Endodermal cell (in vitro differentiated cells): ENCODE measurements at regions not wholly inside any gene's neighbourhood (a gene's known extent, or its start where the extent isn't known, plus 50 kb on each side); places are given as distances from the start of the nearest gene placed in this dataset.

Experiments
- DNase-seq: peaks from one replicate; pipeline ENCODE4 v3.0.0-alpha.2; 2017
- H3K27ac ChIP-seq: 2 replicates; pipeline ENCODE4 v1.5.1; 2013; ENCODE audit warnings: mild to moderate bottlenecking, low read depth, low read length, moderate library complexity
- H3K27me3 ChIP-seq: 2 replicates; pipeline ENCODE4 v1.6.1; 2013; ENCODE audit warnings: mild to moderate bottlenecking, low read length, moderate library complexity; ENCODE audit not compliant: insufficient read depth, control insufficient read depth, poor library complexity, severe bottlenecking
- H3K36me3 ChIP-seq: 2 replicates; pipeline ENCODE4 v1.7.0; 2013; ENCODE audit warnings: mild to moderate bottlenecking, low read length, moderate library complexity; ENCODE audit not compliant: control insufficient read depth, insufficient read depth
- H3K4me1 ChIP-seq: one replicate; pipeline ENCODE4 v1.7.0; 2013; ENCODE audit warnings: low read length; ENCODE audit not compliant: control insufficient read depth, insufficient read depth
- H3K4me3 ChIP-seq: 2 replicates; pipeline ENCODE4 v1.5.1; 2013; ENCODE audit warnings: mild to moderate bottlenecking, low read length, moderate library complexity
- H3K9ac ChIP-seq: 2 replicates; pipeline ENCODE4 v1.6.1; 2013; ENCODE audit warnings: mild to moderate bottlenecking, low read length, moderate library complexity; ENCODE audit not compliant: poor library complexity, severe bottlenecking; ENCODE audit errors: extremely low read depth
- H3K9me3 ChIP-seq: 2 replicates; pipeline ENCODE4 v1.6.1; 2013; ENCODE audit warnings: mild to moderate bottlenecking, low read length, moderate library complexity; ENCODE audit not compliant: control insufficient read depth
- H3K27ac Mint-ChIP-seq: 2 replicates; pipeline ENCODE4 v1.8.0; 2020; ENCODE audit warnings: mixed read lengths
- H3K27me3 Mint-ChIP-seq: 2 replicates; pipeline ENCODE4 v1.8.0; 2021; ENCODE audit warnings: mild to moderate bottlenecking, mixed read lengths; ENCODE audit not compliant: insufficient read depth
- H3K36me3 Mint-ChIP-seq: 2 replicates; pipeline ENCODE4 v1.8.0; 2020; ENCODE audit warnings: low read depth, mixed read lengths
- H3K4me1 Mint-ChIP-seq: 2 replicates; pipeline ENCODE4 v1.8.0; 2020; ENCODE audit warnings: mixed read lengths
- H3K4me3 Mint-ChIP-seq: 2 replicates; pipeline ENCODE4 v1.8.0; 2020; ENCODE audit warnings: mild to moderate bottlenecking, moderate library complexity, mixed read lengths
- H3K9me3 Mint-ChIP-seq: 2 replicates; pipeline ENCODE4 v1.8.0; 2020; ENCODE audit warnings: mild to moderate bottlenecking, mixed read lengths
- WGBS, 2 experiments: methylation state at CpG; one replicate each; pipeline versions ENCODE4 v1.1.5 to v1.1.7; 2013; ENCODE audit warnings: missing lambda C conversion rate in 2 of 2, mixed read lengths in 1 of 2; ENCODE audit not compliant: insufficient coverage in 1 of 2, insufficient read length in 1 of 2; 5-methylcytosine and 5-hydroxymethylcytosine counted together
- TF ChIP-seq, protein P1 (sequence below): fragments of 200-600 bp; sonication (generic); conservative IDR thresholded peaks from 2 replicates; pipeline ENCODE4 v1.5.0; 2021; ENCODE audit warnings: antibody characterized with exemption, mild to moderate bottlenecking

DNA sequence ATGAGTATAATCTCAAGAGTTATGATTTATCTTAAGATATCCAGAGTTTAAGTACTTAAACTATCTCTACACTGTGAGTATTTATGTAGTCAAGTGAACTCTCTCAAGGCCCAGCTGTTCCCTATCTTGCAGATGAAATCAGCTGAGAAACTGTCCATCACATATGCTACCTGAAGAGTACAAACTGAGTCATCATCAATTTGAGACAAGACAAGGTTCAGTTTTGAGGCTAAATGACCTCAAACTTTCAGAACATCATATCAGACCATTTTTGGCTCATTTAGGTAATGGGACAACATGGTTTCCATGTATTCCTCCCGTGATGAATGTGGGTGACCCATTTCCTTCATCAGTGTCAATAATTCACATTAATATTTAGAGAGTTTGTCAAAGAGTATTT is 53.1 kb upstream of the AUTS2 start:
- Histone ChIP-seq H3K27ac (no peak overlapping the region), H3K9ac (no peak overlapping the region), H3K9me3 (no peaks in the 10 kb centered on the region), H3K27me3 (no peaks in the 10 kb centered on the region), H3K36me3 (no peaks in the 10 kb centered on the region), H3K4me3 (no peak overlapping the region), H3K4me1 (peaks cover 10% of the 10 kb centered on the region)
- no peak overlapping the region for H3K27ac Mint-ChIP-seq
- peaks cover 1% of the 10 kb centered on the region for H3K27me3 Mint-ChIP-seq
- peaks cover 6% of the 10 kb centered on the region for H3K4me1 Mint-ChIP-seq
- no peak for DNase-seq
- no peaks in the 10 kb centered on the region for H3K9me3 Mint-ChIP-seq
- H3K4me3 Mint-ChIP-seq: no peak overlapping the region
- WGBS, 2 experiments: 60% methylated on average over 1 of the region's 1 CpG; no CpG with 5 or more reads in 1 of the 2 experiments
- H3K36me3 Mint-ChIP-seq: no peaks in the 10 kb centered on the region
- TF ChIP-seq, protein P1, sequence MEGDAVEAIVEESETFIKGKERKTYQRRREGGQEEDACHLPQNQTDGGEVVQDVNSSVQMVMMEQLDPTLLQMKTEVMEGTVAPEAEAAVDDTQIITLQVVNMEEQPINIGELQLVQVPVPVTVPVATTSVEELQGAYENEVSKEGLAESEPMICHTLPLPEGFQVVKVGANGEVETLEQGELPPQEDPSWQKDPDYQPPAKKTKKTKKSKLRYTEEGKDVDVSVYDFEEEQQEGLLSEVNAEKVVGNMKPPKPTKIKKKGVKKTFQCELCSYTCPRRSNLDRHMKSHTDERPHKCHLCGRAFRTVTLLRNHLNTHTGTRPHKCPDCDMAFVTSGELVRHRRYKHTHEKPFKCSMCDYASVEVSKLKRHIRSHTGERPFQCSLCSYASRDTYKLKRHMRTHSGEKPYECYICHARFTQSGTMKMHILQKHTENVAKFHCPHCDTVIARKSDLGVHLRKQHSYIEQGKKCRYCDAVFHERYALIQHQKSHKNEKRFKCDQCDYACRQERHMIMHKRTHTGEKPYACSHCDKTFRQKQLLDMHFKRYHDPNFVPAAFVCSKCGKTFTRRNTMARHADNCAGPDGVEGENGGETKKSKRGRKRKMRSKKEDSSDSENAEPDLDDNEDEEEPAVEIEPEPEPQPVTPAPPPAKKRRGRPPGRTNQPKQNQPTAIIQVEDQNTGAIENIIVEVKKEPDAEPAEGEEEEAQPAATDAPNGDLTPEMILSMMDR: no peak
